Cardiac muscle cell (in vitro differentiated cells and primary cell): ENCODE measurements at regions not wholly inside any gene's neighbourhood (a gene's known extent, or its start where the extent isn't known, plus 50 kb on each side); places are given as distances from the start of the nearest gene placed in this dataset.

Source experiments
- DNase-seq, 2 donors: peaks; one replicate each; pipeline versions ENCODE4 v3.0.0 to v3.0.0-alpha.2; 2010 to 2017; ENCODE audit warnings: low read depth in 1 of 2, low spot score in 1 of 2
- H3K27ac ChIP-seq: fragments of 200-600 bp; sonication (generic); 2 replicates; pipeline ENCODE4 v1.5.1; 2016
- H3K27me3 ChIP-seq: fragments of 200-600 bp; sonication (generic); 2 replicates; pipeline ENCODE4 v1.6.0; 2016; ENCODE audit warnings: control low read depth
- H3K36me3 ChIP-seq: fragments of 200-600 bp; sonication (generic); 2 replicates; pipeline ENCODE4 v1.5.1; 2016; ENCODE audit warnings: control low read depth
- H3K4me1 ChIP-seq: fragments of 200-600 bp; sonication (generic); 2 replicates; pipeline ENCODE4 v1.8.1; 2017; ENCODE audit warnings: low read depth, mild to moderate bottlenecking, mixed run types
- H3K4me3 ChIP-seq: fragments of 200-600 bp; sonication (generic); 2 replicates; pipeline ENCODE4 v1.5.1; 2016; ENCODE audit warnings: mild to moderate bottlenecking
- H3K9me3 ChIP-seq: fragments of 200-600 bp; sonication (generic); 2 replicates; pipeline ENCODE4 v1.5.1; 2017; ENCODE audit warnings: low read depth, mild to moderate bottlenecking, control low read depth
- CTCF ChIP-seq: IDR thresholded peaks from 2 replicates; pipeline ENCODE4 v1.5.1; 2012; ENCODE audit warnings: low read depth, mild to moderate bottlenecking, low read length

- no peaks in the 10 kb centered on the region for H3K9me3 ChIP-seq
Measured at GRCh38 chr6:163721435-163721834, 306.9 kb downstream of the QKI start.

GRCh38 chr6:163720460-163721235 is 306.1 kb downstream of the QKI start:
- H3K4me3 ChIP-seq = no peak overlapping the region
- H3K27me3 ChIP-seq = no peaks in the 10 kb centered on the region
- no peak overlapping the region for H3K27ac ChIP-seq
- no peaks in the 10 kb centered on the region for H3K9me3 ChIP-seq
- no peaks in the 10 kb centered on the region for H3K36me3 ChIP-seq
- DNase-seq = no peak
- no peaks in the 10 kb centered on the region for H3K4me1 ChIP-seq
- TF ChIP-seq CTCF = no peak

More at GRCh38 chr6:163721435-163721834, 306.9 kb downstream of the QKI start:
- H3K4me1 ChIP-seq = no peaks in the 10 kb centered on the region
- H3K36me3 ChIP-seq = no peaks in the 10 kb centered on the region
- H3K4me3 ChIP-seq = no peak overlapping the region
- DNase-seq = no peak
- H3K27ac ChIP-seq = no peak overlapping the region
- no peak for TF ChIP-seq CTCF
- H3K27me3 ChIP-seq = no peaks in the 10 kb centered on the region

GRCh38 chr6:163720005-163720404 is 305.5 kb downstream of the QKI start:
- H3K9me3 ChIP-seq = no peaks in the 10 kb centered on the region
- no peaks in the 10 kb centered on the region for H3K27me3 ChIP-seq
- H3K4me3 ChIP-seq = no peak overlapping the region
- TF ChIP-seq CTCF = no peak
- H3K4me1 ChIP-seq = no peaks in the 10 kb centered on the region
- H3K36me3 ChIP-seq = no peaks in the 10 kb centered on the region
- no peak overlapping the region for H3K27ac ChIP-seq
- DNase-seq = no peak

GRCh38 chr6:163719028-163719742 is 304.7 kb downstream of the QKI start:
- Histone ChIP-seq H3K27ac (no peak overlapping the region), H3K4me3 (no peak overlapping the region), H3K27me3 (no peaks in the 10 kb centered on the region), H3K4me1 (no peaks in the 10 kb centered on the region), H3K36me3 (no peaks in the 10 kb centered on the region), H3K9me3 (no peaks in the 10 kb centered on the region)
- TF ChIP-seq CTCF = no peak
- no peak for DNase-seq

- no peaks in the 10 kb centered on the region for H3K27me3 ChIP-seq
- H3K27ac ChIP-seq = no peak overlapping the region
- no peaks in the 10 kb centered on the region for H3K9me3 ChIP-seq
- H3K4me3 ChIP-seq = no peak overlapping the region
- H3K36me3 ChIP-seq = no peaks in the 10 kb centered on the region
- no peak for DNase-seq
- TF ChIP-seq CTCF = no peak
- H3K4me1 ChIP-seq = peaks cover 5% of the 10 kb centered on the region
Measured at GRCh38 chr6:163718537-163718936, 304.0 kb downstream of the QKI start.
